SHP77 (cell line): ENCODE measurements at regions not wholly inside any gene's neighbourhood (a gene's known extent, or its start where the extent isn't known, plus 50 kb on each side); places are given as distances from the start of the nearest gene placed in this dataset.

ENCODE experiments used
- DNase-seq, 2 experiments: peaks; one replicate each; lab custom pipeline; 2025; lab: John Stamatoyannopoulos, UW

DNA sequence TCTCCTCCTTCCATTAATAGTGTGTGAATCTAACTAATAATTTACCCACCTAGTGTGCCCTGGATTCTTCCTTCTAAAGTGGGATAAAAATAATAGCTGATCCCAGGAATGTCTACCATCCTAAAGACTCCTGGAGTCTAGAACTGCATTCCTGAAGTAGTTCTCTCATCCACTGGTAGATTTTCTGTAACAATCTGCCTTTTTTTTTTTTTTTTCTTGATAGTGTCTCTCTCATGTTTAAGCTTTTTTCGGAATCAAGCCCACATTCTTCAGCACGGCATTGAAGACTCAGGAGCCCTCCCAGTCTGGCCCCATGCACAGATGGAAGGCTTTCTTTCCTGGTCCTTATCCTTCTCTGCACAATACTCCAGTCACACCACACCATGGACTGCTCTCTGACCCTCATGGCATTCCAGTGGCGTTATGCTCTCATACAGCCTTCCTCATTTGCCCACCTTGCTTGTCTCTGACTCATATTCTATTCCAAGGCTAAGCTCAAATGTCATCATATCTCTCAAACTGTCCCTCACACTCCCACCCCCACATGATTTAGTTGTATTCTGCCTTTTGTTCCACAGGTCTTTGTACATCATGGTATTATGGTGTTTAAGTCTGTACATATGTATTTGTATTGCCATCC is 68.7 kb upstream of the FRY start:
- DNase-seq, result no peak

DNA sequence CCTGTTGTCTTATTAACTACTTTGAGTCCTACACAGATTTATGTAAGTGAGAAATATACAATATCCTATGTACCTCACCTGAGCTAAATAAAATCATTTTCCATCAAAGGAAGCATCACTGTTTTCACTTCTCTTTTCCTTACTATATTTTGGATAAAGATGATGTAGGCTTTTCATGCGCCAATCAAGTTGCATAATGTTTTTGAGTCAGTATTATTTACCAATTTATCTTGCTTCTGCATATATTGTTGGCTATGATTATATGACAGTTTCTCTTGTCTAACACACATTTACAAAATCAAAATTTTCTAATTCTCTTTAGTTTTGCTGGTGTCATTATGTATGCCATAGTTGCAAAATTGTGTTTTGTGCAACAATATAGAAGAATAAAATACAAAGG is 67.9 kb upstream of the FRY start:
- DNase-seq, result no peak

DNA sequence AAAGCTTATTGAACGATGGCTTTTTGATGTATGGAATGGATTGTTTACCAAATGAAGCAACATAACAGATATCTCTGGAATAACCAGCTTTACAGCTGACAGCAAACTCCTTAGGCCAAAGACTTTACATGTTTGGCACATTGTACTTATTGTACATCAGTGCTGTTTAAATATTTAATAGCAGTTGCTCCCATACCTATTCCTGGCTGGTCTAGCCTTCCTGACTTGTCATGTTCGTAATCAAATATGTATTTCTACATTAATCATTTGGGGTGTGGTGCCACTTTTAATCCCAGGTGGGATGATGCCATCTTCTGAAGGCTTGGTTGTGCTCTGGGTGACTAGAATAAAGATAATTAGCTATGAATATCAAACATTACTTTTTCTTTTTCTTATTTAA is 67.4 kb upstream of the FRY start:
- no peak for DNase-seq

DNA sequence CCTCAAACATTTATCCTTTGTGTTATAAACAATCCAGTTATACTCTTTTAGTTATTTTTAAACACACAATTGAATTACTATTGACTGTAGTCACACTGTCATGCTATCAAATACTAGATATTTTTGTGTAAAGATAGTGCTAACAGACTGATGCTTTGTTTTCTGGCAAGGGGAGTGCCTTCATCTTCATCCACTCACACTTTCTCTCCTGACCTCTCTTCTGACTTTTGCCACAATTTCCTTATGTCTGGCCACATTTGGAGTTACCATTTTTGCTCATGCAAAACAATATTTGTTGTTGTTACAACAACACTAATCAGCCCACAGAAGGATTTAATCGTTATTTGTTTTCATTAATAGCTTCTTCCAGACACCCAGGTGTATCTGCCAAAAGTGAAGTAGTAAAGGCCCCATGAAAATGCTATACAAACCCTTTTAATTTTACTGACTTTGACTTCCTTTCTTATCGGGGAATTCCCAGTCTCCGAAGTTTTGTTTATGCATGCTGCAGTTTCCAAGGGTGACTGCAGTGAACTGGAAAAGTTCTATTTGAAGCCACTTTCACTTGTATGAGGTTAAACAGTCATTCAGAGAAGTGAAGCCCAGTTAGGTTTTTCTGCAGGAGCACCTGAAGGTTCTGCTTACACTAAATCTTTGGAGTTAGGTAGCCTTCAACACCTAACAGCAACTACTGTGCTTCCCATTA is 66.1 kb upstream of the FRY start:
- DNase-seq, result no peak

DNA sequence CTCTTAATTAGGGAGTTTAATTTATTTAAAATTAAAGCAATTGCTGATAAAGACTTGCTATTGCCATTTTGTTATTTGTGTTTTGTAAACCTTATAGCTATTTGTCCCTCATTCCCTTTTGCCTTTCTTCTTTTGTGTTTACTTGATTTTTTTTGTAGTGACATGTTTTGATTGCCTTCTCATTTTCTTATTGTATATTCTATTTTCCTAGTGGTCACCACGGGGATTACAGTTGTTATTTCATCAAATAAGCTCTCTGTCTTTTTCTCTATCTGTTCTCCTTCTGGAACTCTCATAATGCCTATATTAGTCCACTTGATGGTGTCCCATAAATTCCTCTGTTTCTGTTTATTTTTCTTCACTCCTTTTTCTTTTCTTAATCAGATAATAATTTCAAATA is 64.4 kb upstream of the FRY start:
- no peak for DNase-seq

DNA sequence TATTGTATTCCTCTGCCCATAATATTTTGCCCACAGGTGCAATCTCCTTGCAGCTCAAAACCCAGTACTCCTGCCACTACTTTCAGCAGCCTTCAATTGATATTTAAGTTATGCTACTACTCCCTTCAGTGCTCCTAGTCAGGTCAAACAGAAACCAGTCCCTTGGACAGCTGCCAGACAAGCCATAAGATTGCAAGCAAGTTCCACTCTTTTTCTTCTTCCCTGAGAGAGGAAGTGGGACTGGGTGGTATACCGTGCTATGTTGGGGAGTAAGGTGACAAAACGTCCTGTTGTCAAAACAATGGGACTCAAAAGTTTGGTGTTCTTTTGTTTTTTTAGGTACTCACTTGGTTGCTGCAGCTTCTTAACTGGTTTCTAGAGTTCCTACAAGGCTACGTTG is 63.1 kb upstream of the FRY start:
- DNase-seq, result no peak

DNA sequence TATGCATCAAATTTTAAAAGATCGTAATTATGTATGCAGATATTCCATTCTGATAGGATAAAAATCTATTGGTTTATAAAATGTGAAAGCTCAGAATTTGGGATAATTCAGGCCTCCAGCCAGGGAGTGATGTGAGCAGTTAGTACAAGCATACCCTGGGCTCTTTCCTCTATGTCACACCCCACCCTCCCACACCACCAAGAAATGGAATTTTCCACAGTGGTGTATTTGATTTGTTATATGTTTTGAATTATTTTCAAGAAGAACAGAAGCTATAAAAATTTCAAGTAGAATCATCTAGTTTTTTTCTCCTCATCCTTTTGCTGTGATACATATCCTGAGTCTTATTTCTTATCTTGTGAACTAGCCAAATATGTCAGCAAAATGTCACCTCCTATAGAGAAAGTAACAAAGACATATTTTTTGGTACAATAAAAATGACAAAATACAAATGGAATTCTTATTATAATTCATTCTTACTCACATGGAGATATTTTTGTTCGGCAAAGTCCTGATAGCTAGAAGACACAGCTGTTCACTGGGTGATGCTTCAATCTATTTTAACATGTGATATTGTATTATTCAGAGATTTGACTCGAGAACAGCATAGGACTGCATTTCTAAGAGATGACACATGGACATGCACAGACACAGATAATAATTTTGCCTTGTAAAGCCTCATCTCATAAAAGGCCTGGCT is 61.2 kb upstream of the FRY start:
- no peak for DNase-seq

DNA sequence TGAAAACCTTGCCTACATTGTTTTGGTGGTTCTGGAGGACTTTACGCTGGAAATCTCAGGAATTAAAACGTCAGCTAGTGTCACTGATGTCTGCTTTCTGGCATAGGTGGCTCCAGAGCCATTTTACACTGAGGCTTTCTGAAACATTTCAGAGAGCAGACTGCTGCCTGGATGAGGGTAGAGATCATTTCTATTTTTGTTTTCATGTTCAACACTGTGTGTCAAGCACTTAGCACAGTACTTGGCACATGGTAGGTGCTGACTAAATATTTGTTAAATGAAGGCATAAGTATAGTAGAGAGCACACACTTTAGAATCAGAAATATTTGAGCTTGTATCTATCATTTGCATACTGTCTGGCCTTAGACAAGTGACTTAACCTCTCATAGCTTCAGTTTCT is 59.1 kb upstream of the FRY start:
- DNase-seq, result no peak

DNA sequence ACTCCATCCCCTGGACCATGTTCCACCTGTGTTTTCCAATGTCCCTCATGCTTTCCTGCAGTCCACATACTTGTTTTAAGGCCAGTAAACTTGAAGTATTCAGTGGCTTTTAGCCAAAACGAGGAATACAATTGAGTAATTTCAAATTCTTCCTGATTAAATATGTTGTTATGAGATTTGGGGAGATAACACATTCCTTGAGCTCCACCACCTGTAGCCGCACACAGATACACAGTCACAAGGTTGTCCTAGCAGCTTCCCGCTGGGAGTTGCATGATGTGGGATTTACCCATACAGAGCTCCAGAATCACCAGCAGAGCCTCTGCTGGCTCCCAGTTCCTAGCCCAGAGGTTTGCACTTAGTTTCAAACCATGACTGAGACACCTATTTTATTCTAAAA is 53.6 kb upstream of the FRY start:
- no peak for DNase-seq

DNA sequence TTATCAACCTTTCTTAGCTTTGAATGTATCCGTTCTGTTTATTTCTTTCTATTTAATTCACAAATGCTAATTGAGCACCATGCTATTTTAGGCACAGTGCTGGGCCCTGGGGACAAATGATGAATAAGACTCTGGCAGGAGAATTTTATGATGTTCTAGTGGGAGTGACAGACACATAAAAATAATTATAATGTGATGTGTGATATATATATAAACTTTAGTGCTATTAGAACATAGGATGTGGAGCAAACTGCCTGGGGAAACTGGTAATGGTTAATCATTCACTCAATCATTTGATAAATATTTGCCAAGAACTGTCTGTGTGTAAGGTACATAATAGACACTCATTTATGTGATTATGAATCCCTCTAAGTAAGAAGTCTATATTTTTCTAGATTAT is 50.7 kb upstream of the FRY start:
- no peak for DNase-seq
